ENCODE measurements at regions not wholly inside any gene's neighbourhood (a gene's known extent, or its start where the extent isn't known, plus 50 kb on each side); places are given as distances from the start of the nearest gene placed in this dataset.
"Not testable (repeated sequence)": the region's sequence is repeated elsewhere in the genome, so short reads cannot be mapped to it uniquely, and the experiment has no call there.

DNA sequence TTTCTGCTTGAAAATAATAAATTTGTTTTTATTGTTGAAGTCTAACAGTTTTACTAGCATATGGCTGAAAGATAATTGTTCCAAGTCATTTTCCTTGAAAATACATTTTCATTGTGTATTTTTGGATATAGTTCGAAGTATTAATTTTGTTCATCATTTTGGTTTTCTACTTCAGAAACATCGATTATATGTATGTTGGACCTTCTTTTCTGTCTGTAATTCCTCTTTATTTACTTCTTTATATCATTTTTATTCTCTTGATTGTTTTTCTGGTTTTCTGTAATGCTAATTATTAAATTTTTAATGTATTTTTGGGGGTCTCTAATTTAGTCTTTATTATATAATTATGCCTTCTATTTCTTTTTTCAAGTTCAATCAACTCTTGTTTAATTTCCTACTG lies 407.1 kb upstream of the FRG1 start:
- peaks cover 4% of the 10 kb centered on the region for H3K9me3 ChIP-seq
- H3K4me1 ChIP-seq (ENCODE audit: control insufficient read depth in 1 of 2, insufficient read depth in 1 of 2, low read depth in 1 of 2, low read length in 1 of 2) = no peaks in the 10 kb centered on the region

DNA sequence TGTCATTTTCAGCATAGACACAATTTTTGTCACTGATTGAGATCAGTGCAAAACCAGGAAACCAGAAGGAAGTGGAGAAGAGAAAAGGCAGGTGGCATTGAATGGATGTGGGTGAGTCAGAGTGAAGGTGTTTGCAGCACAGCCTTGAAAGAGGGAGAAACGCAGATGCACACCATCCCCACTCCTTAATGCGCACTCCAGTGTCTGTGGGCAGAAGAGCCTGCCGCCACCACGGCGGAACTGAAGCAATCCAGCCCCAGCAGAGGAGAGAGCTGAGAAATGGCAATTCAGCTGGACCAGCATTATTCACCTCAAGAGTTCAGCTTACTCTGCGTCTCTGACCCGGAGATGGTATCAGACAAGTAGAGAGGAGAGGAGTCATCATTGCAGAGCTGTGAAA lies 393.1 kb upstream of the FRG1 start:
- TF ChIP-seq, protein P1, sequence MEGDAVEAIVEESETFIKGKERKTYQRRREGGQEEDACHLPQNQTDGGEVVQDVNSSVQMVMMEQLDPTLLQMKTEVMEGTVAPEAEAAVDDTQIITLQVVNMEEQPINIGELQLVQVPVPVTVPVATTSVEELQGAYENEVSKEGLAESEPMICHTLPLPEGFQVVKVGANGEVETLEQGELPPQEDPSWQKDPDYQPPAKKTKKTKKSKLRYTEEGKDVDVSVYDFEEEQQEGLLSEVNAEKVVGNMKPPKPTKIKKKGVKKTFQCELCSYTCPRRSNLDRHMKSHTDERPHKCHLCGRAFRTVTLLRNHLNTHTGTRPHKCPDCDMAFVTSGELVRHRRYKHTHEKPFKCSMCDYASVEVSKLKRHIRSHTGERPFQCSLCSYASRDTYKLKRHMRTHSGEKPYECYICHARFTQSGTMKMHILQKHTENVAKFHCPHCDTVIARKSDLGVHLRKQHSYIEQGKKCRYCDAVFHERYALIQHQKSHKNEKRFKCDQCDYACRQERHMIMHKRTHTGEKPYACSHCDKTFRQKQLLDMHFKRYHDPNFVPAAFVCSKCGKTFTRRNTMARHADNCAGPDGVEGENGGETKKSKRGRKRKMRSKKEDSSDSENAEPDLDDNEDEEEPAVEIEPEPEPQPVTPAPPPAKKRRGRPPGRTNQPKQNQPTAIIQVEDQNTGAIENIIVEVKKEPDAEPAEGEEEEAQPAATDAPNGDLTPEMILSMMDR (IDR thresholded peaks at IDR 0.05) = no peak
- Histone ChIP-seq H3K27ac (no peak overlapping the region), H3K9me3 (no peaks in the 10 kb centered on the region), H3K4me3 (ENCODE audit: low read depth in 1 of 2, low read length in 1 of 2) (no peak overlapping the region), H3K27me3 (no peaks in the 10 kb centered on the region), H3K36me3 (no peaks in the 10 kb centered on the region), H3K4me1 (ENCODE audit: control insufficient read depth in 1 of 2, insufficient read depth in 1 of 2, low read depth in 1 of 2, low read length in 1 of 2) (no peaks in the 10 kb centered on the region)

More for the DNA sequence above, 407.1 kb upstream of the FRG1 start:
- Histone ChIP-seq H3K27me3 (no peaks in the 10 kb centered on the region), H3K27ac (no peak overlapping the region), H3K4me3 (ENCODE audit: low read depth in 1 of 2, low read length in 1 of 2) (no peak overlapping the region), H3K36me3 (no peaks in the 10 kb centered on the region)
- TF ChIP-seq, protein P1 (IDR thresholded peaks at IDR 0.05) = no peak

DNA sequence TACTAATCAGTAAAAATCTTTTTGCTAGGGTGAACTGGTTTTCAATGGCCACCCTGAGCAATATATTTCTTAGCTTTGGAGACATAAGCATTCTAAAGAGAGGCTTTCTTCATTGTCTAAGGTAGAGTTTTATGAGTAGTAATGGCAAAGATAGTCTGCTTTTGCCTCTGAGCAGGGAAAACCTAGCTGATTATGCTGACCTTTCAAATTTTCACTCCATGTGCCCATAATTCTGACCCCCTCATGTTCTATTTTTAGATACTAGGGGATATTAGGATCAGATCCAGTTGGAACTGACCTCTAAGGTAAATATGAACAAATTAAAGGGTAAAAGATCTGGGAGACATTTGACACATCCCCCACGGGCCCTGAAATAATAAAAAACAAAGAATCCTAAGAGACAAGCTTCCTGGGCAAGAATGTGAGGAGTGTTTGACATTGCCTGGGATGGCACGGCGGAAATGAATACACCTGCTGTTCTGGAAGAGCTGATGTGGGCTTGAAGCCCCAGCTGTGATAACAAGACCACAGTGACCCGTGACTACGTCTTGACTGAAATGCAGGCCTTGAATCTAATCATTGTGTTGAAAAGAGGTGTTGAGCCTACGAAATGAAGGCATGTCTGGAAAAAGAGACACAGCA lies 392.1 kb upstream of the FRG1 start:
- Histone ChIP-seq H3K27me3 (no peaks in the 10 kb centered on the region), H3K9me3 (no peaks in the 10 kb centered on the region), H3K4me1 (ENCODE audit: control insufficient read depth in 1 of 2, insufficient read depth in 1 of 2, low read depth in 1 of 2, low read length in 1 of 2) (no peaks in the 10 kb centered on the region), H3K27ac (no peak overlapping the region), H3K4me3 (ENCODE audit: low read depth in 1 of 2, low read length in 1 of 2) (no peak overlapping the region), H3K36me3 (no peaks in the 10 kb centered on the region)
- TF ChIP-seq, protein P1 (IDR thresholded peaks at IDR 0.05) = no peak

DNA sequence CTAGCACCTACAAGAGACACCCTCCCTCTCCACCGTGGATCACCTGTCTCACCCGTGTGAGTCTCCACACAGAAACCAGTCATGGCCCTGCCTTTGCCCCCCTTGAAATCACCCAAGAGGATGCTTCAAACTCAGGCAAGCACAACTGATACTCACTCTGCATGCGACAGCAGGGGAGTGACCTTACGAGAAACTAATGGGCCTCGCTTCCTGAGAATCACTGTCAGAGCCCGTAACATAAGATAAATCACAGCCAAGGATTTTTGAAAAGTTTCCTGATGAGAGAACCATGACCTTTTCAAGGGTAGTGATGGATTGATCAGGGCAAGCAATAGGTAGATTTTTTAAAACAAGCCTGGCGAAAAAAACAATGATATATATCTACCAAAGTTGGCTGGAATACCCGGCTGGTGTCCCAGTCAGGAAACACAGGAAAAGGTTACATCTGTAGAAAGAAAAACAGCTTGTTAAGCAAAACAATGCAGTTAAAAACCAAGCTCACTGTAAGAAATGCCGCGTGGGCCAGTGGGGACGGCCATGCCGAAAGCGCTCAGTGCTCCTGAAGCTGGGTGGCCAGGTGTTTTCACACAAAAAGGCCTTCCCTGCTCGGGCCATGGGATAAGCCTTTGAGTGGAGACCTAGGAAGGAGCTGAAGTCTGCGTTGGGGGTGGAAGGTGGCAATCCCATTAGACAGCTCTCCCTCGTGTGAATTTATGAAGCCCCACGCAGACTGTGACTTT lies 388.6 kb upstream of the FRG1 start:
- not testable (repeated sequence) for H3K27me3 ChIP-seq; H3K27ac ChIP-seq; H3K4me1 ChIP-seq (ENCODE audit: control insufficient read depth in 1 of 2, insufficient read depth in 1 of 2, low read depth in 1 of 2, low read length in 1 of 2); H3K9me3 ChIP-seq; H3K36me3 ChIP-seq; H3K4me3 ChIP-seq (ENCODE audit: low read depth in 1 of 2, low read length in 1 of 2)

DNA sequence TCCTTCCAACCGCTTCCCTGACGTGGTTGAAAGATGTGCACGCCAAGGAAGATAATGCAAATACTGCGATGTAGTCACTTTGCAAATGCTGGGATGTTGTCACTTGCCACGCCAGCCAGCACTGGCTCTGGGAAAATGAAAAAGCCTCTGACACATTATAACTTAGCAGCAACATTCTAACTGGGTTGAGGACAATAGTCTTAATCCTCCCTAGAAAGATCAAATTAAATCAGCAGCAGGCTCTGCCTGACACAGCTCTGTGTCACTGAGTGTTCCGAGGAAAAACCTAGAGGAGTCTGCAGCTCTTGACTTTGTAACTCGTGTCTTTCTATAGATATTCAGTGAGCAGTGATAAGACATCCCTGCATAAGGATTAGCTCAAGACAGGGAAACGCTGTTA lies 380.1 kb upstream of the FRG1 start:
- H3K27ac ChIP-seq; H3K4me3 ChIP-seq (ENCODE audit: low read depth in 1 of 2, low read length in 1 of 2); H3K36me3 ChIP-seq; H3K9me3 ChIP-seq; H3K4me1 ChIP-seq (ENCODE audit: control insufficient read depth in 1 of 2, insufficient read depth in 1 of 2, low read depth in 1 of 2, low read length in 1 of 2); H3K27me3 ChIP-seq: not testable (repeated sequence)

DNA sequence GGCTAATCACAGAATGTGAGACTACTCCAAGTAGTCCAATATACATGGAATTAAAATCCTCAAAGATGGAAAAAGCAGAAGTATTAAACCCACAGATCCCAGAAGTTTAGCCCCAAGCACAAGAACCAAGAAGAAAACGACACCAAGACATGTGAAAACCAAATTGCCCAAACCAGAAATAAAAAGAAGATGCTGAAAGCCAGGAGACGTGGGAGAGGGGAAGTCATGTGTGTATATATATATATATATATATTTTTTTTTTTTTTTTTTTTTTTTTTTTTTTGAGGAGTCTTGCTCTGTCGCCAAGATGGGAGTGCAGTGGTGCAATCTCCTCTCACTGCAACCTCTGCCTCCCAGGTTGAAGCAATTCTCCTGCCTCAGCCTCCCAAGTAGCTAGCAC lies 376.9 kb upstream of the FRG1 start:
- H3K27ac ChIP-seq; H3K27me3 ChIP-seq; H3K36me3 ChIP-seq; H3K4me3 ChIP-seq (ENCODE audit: low read depth in 1 of 2, low read length in 1 of 2); H3K9me3 ChIP-seq: not testable (repeated sequence)
- H3K4me1 ChIP-seq (ENCODE audit: control insufficient read depth in 1 of 2, insufficient read depth in 1 of 2, low read depth in 1 of 2, low read length in 1 of 2) = peaks cover 31 to 36% of the 10 kb centered on the region in 2 experiments

DNA sequence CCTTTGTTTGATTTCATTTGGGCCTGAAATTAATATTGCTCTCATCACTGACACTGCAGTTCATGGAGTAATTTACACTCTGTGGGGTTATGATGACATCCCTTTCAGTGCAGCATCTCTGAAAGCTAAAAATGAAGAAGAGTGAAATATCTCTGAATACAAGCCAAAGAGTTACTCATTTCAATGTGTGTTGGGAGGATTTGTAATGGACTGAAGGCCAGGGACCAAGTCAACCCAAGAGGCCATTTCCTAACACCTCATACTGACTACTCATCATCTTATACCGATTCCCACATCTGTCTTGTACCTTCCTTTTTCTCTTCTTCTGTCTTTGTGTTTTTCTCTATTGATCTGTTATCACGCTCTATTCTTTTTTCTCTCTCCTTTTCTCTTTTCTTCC lies 374.4 kb upstream of the FRG1 start:
- H3K4me3 ChIP-seq (ENCODE audit: low read depth in 1 of 2, low read length in 1 of 2) = peak overlapping the region in 1 of 2 experiments; percentile 44
- peak overlapping the region; percentile 96 for H3K27ac ChIP-seq
- H3K27me3 ChIP-seq, H3K36me3 ChIP-seq, H3K9me3 ChIP-seq: not testable (repeated sequence)
- H3K4me1 ChIP-seq (ENCODE audit: control insufficient read depth in 1 of 2, insufficient read depth in 1 of 2, low read depth in 1 of 2, low read length in 1 of 2) = peaks cover 36 to 42% of the 10 kb centered on the region in 2 experiments

All from neutrophil (primary cell).